GM23338 (cell line): ENCODE measurements at regions not wholly inside any gene's neighbourhood (a gene's known extent, or its start where the extent isn't known, plus 50 kb on each side); places are given as distances from the start of the nearest gene placed in this dataset.

Source experiments
- ATAC-seq: fragments of 200-7000 bp; cut with Tn5 transposase; 3 replicates; pipeline ENCODE4 v1.9.1; 2020
- DNase-seq: peaks from one replicate; pipeline ENCODE4 v3.0.0-alpha.2; 2015; ENCODE audit warnings: low spot score
- H2AFZ ChIP-seq: fragments of 200-600 bp; sonication (generic); 2 replicates; pipeline ENCODE4 v1.8.0; 2016; ENCODE audit warnings: antibody characterized with exemption, mild to moderate bottlenecking, moderate library complexity
- H3F3A ChIP-seq: fragments of 200-600 bp; sonication (generic); replicated peaks from 2 replicates; pipeline ENCODE4 v1.8.0; 2017; ENCODE audit warnings: antibody characterized with exemption, mixed run types, low read depth
- H3K27ac ChIP-seq: fragments of 200-600 bp; sonication (generic); 2 replicates; pipeline ENCODE4 v1.6.1; 2016; ENCODE audit warnings: low read depth
- H3K27me3 ChIP-seq: fragments of 200-600 bp; sonication (generic); 2 replicates; pipeline ENCODE4 v1.8.0; 2016; ENCODE audit warnings: mild to moderate bottlenecking, mixed run types, moderate library complexity; ENCODE audit not compliant: insufficient read depth
- H3K36me3 ChIP-seq: fragments of 200-600 bp; sonication (generic); 2 replicates; pipeline ENCODE4 v1.8.0; 2016; ENCODE audit warnings: mild to moderate bottlenecking; ENCODE audit not compliant: insufficient read depth
- H3K4me1 ChIP-seq: fragments of 200-600 bp; sonication (generic); 2 replicates; pipeline ENCODE4 v1.8.0; 2016; ENCODE audit warnings: mild to moderate bottlenecking, moderate library complexity; ENCODE audit not compliant: insufficient read depth
- H3K4me2 ChIP-seq: fragments of 200-600 bp; sonication (generic); 2 replicates; pipeline ENCODE4 v1.7.1; 2017; ENCODE audit warnings: mixed run types
- H3K4me3 ChIP-seq: fragments of 200-600 bp; sonication (generic); 2 replicates; pipeline ENCODE4 v1.6.1; 2016; ENCODE audit warnings: mixed run types
- H3K79me2 ChIP-seq: fragments of 200-600 bp; sonication (generic); replicated peaks from 2 replicates; pipeline ENCODE4 v1.8.0; 2017; ENCODE audit warnings: mild to moderate bottlenecking; ENCODE audit not compliant: insufficient read depth
- H3K9me2 ChIP-seq: fragments of 200-600 bp; sonication (generic); 2 replicates; pipeline ENCODE4 v1.8.0; 2017; ENCODE audit not compliant: insufficient read depth
- H4K20me1 ChIP-seq: fragments of 200-600 bp; sonication (generic); replicated peaks from 2 replicates; pipeline ENCODE4 v1.8.0; 2017; ENCODE audit warnings: mild to moderate bottlenecking; ENCODE audit not compliant: insufficient read depth
- H3K27ac Mint-ChIP-seq: 2 replicates; pipeline ENCODE4 v1.8.0; 2020; ENCODE audit warnings: inconsistent platforms, mild to moderate bottlenecking, moderate library complexity, mixed read lengths
- H3K27me3 Mint-ChIP-seq: 3 replicates; pipeline ENCODE4 v1.8.0; 2022; ENCODE audit warnings: low read depth, mild to moderate bottlenecking, moderate library complexity, mixed read lengths, inconsistent platforms; ENCODE audit not compliant: insufficient read depth, poor library complexity
- H3K36me3 Mint-ChIP-seq: 3 replicates; pipeline ENCODE4 v1.8.0; 2021; ENCODE audit warnings: low read depth, mild to moderate bottlenecking, inconsistent platforms, moderate library complexity, mixed read lengths
- H3K4me1 Mint-ChIP-seq: 3 replicates; pipeline ENCODE4 v1.8.0; 2020; ENCODE audit warnings: mild to moderate bottlenecking, inconsistent platforms, mixed read lengths
- H3K4me3 Mint-ChIP-seq: 3 replicates; pipeline ENCODE4 v1.8.0; 2021; ENCODE audit warnings: moderate library complexity, mild to moderate bottlenecking, inconsistent platforms, mixed read lengths
- H3K9me3 Mint-ChIP-seq: 3 replicates; pipeline ENCODE4 v1.8.0; 2020; ENCODE audit warnings: moderate library complexity, mild to moderate bottlenecking, inconsistent platforms, mixed read lengths
- EZH2phosphoT487 ChIP-seq: fragments of 200-600 bp; sonication (generic); IDR thresholded peaks from one replicate; pipeline ENCODE4 v1.8.1; 2018; ENCODE audit warnings: antibody characterized with exemption; ENCODE audit not compliant: unreplicated experiment
- JUNB ChIP-seq: IDR thresholded peaks from one replicate; pipeline ENCODE4 v1.6.1; 2016; ENCODE audit warnings: antibody characterized with exemption; ENCODE audit not compliant: unreplicated experiment
- TF ChIP-seq, protein P1 (sequence below): IDR thresholded peaks from 2 replicates; pipeline ENCODE4 v1.6.1; 2016; ENCODE audit warnings: antibody characterized with exemption
- TF ChIP-seq, protein P2 (sequence below): IDR thresholded peaks from one replicate; pipeline ENCODE4 v1.6.1; 2018; ENCODE audit warnings: antibody characterized with exemption; ENCODE audit not compliant: unreplicated experiment
- TF ChIP-seq, protein P3 (sequence below), 2 experiments: fragments of 200-600 bp in 1 of 2; sonication (generic) in 1 of 2; conservative IDR thresholded peaks; 2 replicates each; pipeline versions ENCODE4 v1.5.1 to v1.6.1; 2016 to 2017; ENCODE audit warnings: antibody characterized with exemption in 2 of 2, low read depth in 2 of 2, mild to moderate bottlenecking in 2 of 2, moderate library complexity in 1 of 2

DNA sequence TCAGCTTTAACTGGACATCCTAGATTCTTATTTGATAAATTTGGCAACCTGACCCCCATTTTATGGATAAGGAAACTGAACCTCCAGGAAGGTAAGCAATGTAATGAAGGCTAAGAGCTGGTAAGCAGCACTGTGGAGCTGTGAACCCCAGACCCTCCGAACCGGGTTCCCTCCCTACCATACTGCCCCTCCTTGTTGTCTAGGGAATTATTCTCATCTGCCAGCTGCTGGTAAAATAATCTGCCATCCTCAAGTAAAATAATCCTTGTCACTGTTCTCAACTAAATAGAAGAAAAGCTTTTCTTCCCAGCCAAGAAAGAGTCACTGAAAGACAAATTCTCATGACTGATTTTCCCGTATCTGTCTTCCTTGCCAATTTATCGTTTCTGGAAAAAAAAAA lies 55.8 kb upstream of the PRDX6 start (continued):
- TF ChIP-seq, protein P1, sequence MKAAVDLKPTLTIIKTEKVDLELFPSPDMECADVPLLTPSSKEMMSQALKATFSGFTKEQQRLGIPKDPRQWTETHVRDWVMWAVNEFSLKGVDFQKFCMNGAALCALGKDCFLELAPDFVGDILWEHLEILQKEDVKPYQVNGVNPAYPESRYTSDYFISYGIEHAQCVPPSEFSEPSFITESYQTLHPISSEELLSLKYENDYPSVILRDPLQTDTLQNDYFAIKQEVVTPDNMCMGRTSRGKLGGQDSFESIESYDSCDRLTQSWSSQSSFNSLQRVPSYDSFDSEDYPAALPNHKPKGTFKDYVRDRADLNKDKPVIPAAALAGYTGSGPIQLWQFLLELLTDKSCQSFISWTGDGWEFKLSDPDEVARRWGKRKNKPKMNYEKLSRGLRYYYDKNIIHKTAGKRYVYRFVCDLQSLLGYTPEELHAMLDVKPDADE = no peak
- TF ChIP-seq, protein P2, sequence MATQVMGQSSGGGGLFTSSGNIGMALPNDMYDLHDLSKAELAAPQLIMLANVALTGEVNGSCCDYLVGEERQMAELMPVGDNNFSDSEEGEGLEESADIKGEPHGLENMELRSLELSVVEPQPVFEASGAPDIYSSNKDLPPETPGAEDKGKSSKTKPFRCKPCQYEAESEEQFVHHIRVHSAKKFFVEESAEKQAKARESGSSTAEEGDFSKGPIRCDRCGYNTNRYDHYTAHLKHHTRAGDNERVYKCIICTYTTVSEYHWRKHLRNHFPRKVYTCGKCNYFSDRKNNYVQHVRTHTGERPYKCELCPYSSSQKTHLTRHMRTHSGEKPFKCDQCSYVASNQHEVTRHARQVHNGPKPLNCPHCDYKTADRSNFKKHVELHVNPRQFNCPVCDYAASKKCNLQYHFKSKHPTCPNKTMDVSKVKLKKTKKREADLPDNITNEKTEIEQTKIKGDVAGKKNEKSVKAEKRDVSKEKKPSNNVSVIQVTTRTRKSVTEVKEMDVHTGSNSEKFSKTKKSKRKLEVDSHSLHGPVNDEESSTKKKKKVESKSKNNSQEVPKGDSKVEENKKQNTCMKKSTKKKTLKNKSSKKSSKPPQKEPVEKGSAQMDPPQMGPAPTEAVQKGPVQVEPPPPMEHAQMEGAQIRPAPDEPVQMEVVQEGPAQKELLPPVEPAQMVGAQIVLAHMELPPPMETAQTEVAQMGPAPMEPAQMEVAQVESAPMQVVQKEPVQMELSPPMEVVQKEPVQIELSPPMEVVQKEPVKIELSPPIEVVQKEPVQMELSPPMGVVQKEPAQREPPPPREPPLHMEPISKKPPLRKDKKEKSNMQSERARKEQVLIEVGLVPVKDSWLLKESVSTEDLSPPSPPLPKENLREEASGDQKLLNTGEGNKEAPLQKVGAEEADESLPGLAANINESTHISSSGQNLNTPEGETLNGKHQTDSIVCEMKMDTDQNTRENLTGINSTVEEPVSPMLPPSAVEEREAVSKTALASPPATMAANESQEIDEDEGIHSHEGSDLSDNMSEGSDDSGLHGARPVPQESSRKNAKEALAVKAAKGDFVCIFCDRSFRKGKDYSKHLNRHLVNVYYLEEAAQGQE = no peak
- TF ChIP-seq EZH2phosphoT487 = no peak

DNA sequence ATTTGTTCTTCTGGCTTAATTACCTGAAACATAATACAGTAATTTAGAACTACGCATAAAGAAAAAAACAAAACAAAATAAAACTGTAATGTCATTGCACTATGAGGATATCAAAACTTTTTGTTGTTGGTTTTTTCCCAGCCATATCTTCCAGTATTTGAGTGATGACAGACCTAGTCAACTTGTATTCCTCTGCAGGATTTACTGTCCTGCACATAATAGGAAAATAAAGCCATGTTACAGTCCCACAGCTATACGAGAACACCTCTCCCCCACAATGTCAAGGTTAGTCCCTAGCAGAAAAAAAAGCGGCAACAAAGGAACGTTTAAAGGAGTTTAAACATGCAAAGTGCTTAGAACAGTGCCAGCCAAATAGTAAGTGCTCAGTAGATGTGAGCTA lies 55.3 kb upstream of the PRDX6 start:
- Mint-ChIP-seq H3K4me1 (peaks cover 16% of the 10 kb centered on the region; the same call in 2 of the 3 replicates), H3K9me3 (no peaks in the 10 kb centered on the region), H3K27ac (no peak overlapping the region), H3K27me3 (peaks cover 3% of the 10 kb centered on the region), H3K4me3 (no peak overlapping the region), H3K36me3 (peaks cover 2% of the 10 kb centered on the region; the same call in 1 of the 3 replicates)
- H3K4me2 ChIP-seq = no peak overlapping the region
- H3K27ac ChIP-seq = no peak overlapping the region
- TF ChIP-seq, protein P1 = no peak
- H3K4me1 ChIP-seq = 0 out of 2 replicates have a peak, but pooled peaks cover 27% of the 10 kb centered on the region
- H3K4me3 ChIP-seq = no peak overlapping the region
- DNase-seq (no peak), ATAC-seq (no peak)
- no peaks in the 10 kb centered on the region for H3K79me2 ChIP-seq
- no peaks in the 10 kb centered on the region for H3K9me2 ChIP-seq
- no peaks in the 10 kb centered on the region for H3K27me3 ChIP-seq
- no peak overlapping the region for H2AFZ ChIP-seq
- H3K36me3 ChIP-seq = no peaks in the 10 kb centered on the region
- no peaks in the 10 kb centered on the region; the same call in 1 of the 2 replicates for H4K20me1 ChIP-seq
- no peaks in the 10 kb centered on the region for H3F3A ChIP-seq

DNA sequence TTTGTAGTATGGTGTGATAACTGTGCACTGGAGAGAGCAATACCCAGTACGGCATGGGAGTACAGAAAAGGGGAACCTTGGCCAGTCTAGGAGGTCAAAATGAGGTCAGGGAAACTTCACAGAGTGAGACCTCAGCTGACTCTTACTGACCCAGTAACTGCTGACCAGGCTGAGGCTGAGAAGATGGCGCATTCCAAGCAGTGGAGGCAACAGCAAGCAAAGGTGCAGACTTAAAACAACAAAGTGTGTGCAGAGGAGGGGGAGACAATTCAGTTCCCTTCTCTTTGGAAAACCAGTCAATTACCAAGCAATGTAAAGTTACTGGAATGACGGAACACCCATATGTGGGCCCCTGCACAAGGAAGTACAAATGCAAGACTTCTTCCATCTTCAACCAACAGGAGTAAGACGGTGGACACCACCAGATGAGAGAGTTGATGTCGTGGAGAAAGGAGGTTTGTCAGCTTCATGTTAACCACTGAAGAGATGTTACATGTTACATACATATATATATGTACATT lies 54.6 kb upstream of the PRDX6 start:
- Mint-ChIP-seq H3K4me3 (no peak overlapping the region), H3K4me1 (peaks cover 16% of the 10 kb centered on the region; the same call in 2 of the 3 replicates), H3K27me3 (peaks cover 3% of the 10 kb centered on the region), H3K36me3 (peaks cover 2% of the 10 kb centered on the region; the same call in 1 of the 3 replicates), H3K27ac (no peak overlapping the region), H3K9me3 (no peaks in the 10 kb centered on the region)
- Histone ChIP-seq H4K20me1 (no peaks in the 10 kb centered on the region), H3K27ac (no peak overlapping the region), H3K36me3 (no peaks in the 10 kb centered on the region), H2AFZ (no peak overlapping the region), H3K4me3 (no peak overlapping the region), H3K4me1 (0 out of 2 replicates have a peak, but pooled peaks cover 27% of the 10 kb centered on the region), H3K79me2 (no peaks in the 10 kb centered on the region), H3K4me2 (no peak overlapping the region), H3K27me3 (no peaks in the 10 kb centered on the region), H3K9me2 (no peaks in the 10 kb centered on the region), H3F3A (no peaks in the 10 kb centered on the region)
- DNase-seq = no peak
- ATAC-seq = no peak
- TF ChIP-seq, protein P1 = no peak
- TF ChIP-seq, protein P3, sequence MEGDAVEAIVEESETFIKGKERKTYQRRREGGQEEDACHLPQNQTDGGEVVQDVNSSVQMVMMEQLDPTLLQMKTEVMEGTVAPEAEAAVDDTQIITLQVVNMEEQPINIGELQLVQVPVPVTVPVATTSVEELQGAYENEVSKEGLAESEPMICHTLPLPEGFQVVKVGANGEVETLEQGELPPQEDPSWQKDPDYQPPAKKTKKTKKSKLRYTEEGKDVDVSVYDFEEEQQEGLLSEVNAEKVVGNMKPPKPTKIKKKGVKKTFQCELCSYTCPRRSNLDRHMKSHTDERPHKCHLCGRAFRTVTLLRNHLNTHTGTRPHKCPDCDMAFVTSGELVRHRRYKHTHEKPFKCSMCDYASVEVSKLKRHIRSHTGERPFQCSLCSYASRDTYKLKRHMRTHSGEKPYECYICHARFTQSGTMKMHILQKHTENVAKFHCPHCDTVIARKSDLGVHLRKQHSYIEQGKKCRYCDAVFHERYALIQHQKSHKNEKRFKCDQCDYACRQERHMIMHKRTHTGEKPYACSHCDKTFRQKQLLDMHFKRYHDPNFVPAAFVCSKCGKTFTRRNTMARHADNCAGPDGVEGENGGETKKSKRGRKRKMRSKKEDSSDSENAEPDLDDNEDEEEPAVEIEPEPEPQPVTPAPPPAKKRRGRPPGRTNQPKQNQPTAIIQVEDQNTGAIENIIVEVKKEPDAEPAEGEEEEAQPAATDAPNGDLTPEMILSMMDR (conservative IDR thresholded peaks at IDR 0.05; ENCODE audit: low read depth in 2 of 2) = no peak
- TF ChIP-seq JUNB = no peak
